Stomach (tissue), 8 donors: ENCODE measurements at regions not wholly inside any gene's neighbourhood (a gene's known extent, or its start where the extent isn't known, plus 50 kb on each side); places are given as distances from the start of the nearest gene placed in this dataset.

Experiments
- DNase-seq, 2 donors: peaks; one replicate each; pipeline versions ENCODE4 v3.0.0 to v3.0.0-alpha.2; 2013 to 2019
- H3K27ac ChIP-seq, 5 donors: fragments of 200-600 bp in 4 of 5; sonication (generic) in 4 of 5; one replicate each; pipeline ENCODE4 v1.5.1; 2013 to 2019; ENCODE audit warnings: mild to moderate bottlenecking in 1 of 5, moderate library complexity in 1 of 5
- H3K27me3 ChIP-seq, 3 donors: fragments of 200-600 bp; sonication (generic); one replicate each; pipeline ENCODE4 v1.5.1; 2017 to 2019; ENCODE audit warnings: mixed run types in 1 of 3
- H3K36me3 ChIP-seq, 4 donors: fragments of 200-600 bp; sonication (generic); 1 replicate in 3 of 4; 2 replicates in 1 of 4; pipeline ENCODE4 v1.5.1; 2016 to 2019
- H3K4me1 ChIP-seq, 4 donors: fragments of 200-600 bp; sonication (generic); one replicate each; pipeline ENCODE4 v1.5.1; 2016 to 2019
- H3K4me3 ChIP-seq, 4 donors: fragments of 200-600 bp; sonication (generic) in 3 of 4; one replicate each; pipeline ENCODE4 v1.5.1; 2016 to 2019; ENCODE audit warnings: mild to moderate bottlenecking in 1 of 4
- H3K9me3 ChIP-seq, 4 donors: fragments of 200-600 bp; sonication (generic); one replicate each; pipeline ENCODE4 v1.5.1; 2016 to 2019
- CTCF ChIP-seq, 7 experiments: fragments of 450-650 bp in 4 of 7; fragments of 200-600 bp in 3 of 7; sonication (generic) in 3 of 7; IDR thresholded peaks; one replicate each; pipeline ENCODE4 v1.5.1; 2016 to 2019; ENCODE audit warnings: antibody characterized with exemption in 7 of 7, control low read depth in 2 of 7, mild to moderate bottlenecking in 1 of 7
- EP300 ChIP-seq: sonication (generic); formaldehyde crosslinking; IDR thresholded peaks from one replicate; pipeline ENCODE4 v1.6.1; 2017; ENCODE audit warnings: antibody characterized with exemption
- POLR2A ChIP-seq, 4 donors: fragments of 450-650 bp; IDR thresholded peaks; one replicate each; pipeline ENCODE4 v1.6.1; 2016; ENCODE audit warnings: antibody characterized with exemption in 4 of 4, control low read depth in 2 of 4, mild to moderate bottlenecking in 1 of 4, moderate library complexity in 1 of 4
- POLR2AphosphoS5 ChIP-seq, 3 donors: sonication (generic); formaldehyde crosslinking; IDR thresholded peaks; one replicate each; pipeline ENCODE4 v1.6.1; 2016; ENCODE audit warnings: antibody characterized with exemption in 3 of 3
- WGBS, 5 donors: extraction: QIAGEN DNeasy Blood & Tissue Kit in 3 of 5; methylation state at CpG; one replicate each; pipeline versions ENCODE4 v1.1.5 to v1.1.7; 2013 to 2018; 5-methylcytosine and 5-hydroxymethylcytosine counted together
- intact Hi-C: fragments of 100-400 bp; cut with DNase I; formaldehyde crosslinking; loops from one replicate; pipeline ENCODE4 v1.15.1; 2023; ENCODE audit warnings: low total_unique reads
- donor health status: healthy with polysubstance abuse.
- donor health status: Bipolar disorder and iron deficiency.
- donor health status: healthy.

GRCh38 chr21:19508442-19508841 is 1104.9 kb upstream of the TMPRSS15 start:
- peaks cover 0 to 10% (median 7%) of the 10 kb centered on the region in 4 donors for H3K9me3 ChIP-seq
- H3K27ac ChIP-seq = no peak overlapping the region
- H3K4me3 ChIP-seq = no peak overlapping the region
- intact Hi-C loops = no loop called here
- no peak for TF ChIP-seq CTCF (IDR thresholded peaks at IDR 0.05)
- TF ChIP-seq POLR2A (IDR thresholded peaks at IDR 0.05) = no peak
- no peak for TF ChIP-seq EP300
- TF ChIP-seq POLR2AphosphoS5 (IDR thresholded peaks at IDR 0.05) = no peak
- no peak for DNase-seq
- H3K4me1 ChIP-seq = no peaks in the 10 kb centered on the region
- no peaks in the 10 kb centered on the region for H3K27me3 ChIP-seq
- H3K36me3 ChIP-seq = no peaks in the 10 kb centered on the region
- 87 to 100% (median 96%) methylated on average over 1 to 2 of the region's 2 CpGs for WGBS, 5 donors

- WGBS, 5 donors = 68 to 89% (median 78%) methylated on average over 3 of the region's 3 CpGs
- Histone ChIP-seq H3K36me3 (no peaks in the 10 kb centered on the region), H3K27ac (no peak overlapping the region), H3K27me3 (no peaks in the 10 kb centered on the region), H3K4me1 (no peaks in the 10 kb centered on the region), H3K9me3 (peaks cover 0 to 14% (median 7%) of the 10 kb centered on the region in 4 donors), H3K4me3 (no peak overlapping the region)
- intact Hi-C loops = no loop called here
- no peak for TF ChIP-seq POLR2AphosphoS5 (IDR thresholded peaks at IDR 0.05)
- TF ChIP-seq POLR2A (IDR thresholded peaks at IDR 0.05) = no peak
- no peak for TF ChIP-seq EP300
- no peak for TF ChIP-seq CTCF (IDR thresholded peaks at IDR 0.05)
- DNase-seq = no peak
Observed at GRCh38 chr21:19508844-19509243, 1105.3 kb upstream of the TMPRSS15 start.

GRCh38 chr21:19510057-19510456 is 1106.5 kb upstream of the TMPRSS15 start:
- intact Hi-C loops = no loop called here
- Histone ChIP-seq H3K4me1 (no peaks in the 10 kb centered on the region), H3K4me3 (no peak overlapping the region), H3K36me3 (no peaks in the 10 kb centered on the region), H3K27ac (no peak overlapping the region), H3K27me3 (no peaks in the 10 kb centered on the region), H3K9me3 (peaks cover 0 to 14% (median 7%) of the 10 kb centered on the region in 4 donors)
- 78 to 94% (median 81%) methylated on average over 4 of the region's 4 CpGs for WGBS, 5 donors
- TF ChIP-seq EP300 = no peak
- TF ChIP-seq POLR2AphosphoS5 (IDR thresholded peaks at IDR 0.05) = no peak
- TF ChIP-seq CTCF (IDR thresholded peaks at IDR 0.05) = no peak
- no peak for TF ChIP-seq POLR2A (IDR thresholded peaks at IDR 0.05)
- no peak for DNase-seq

GRCh38 chr21:19510653-19511052 is 1107.1 kb upstream of the TMPRSS15 start:
- H3K36me3 ChIP-seq = no peaks in the 10 kb centered on the region
- H3K4me3 ChIP-seq = no peak overlapping the region
- TF ChIP-seq POLR2AphosphoS5 (IDR thresholded peaks at IDR 0.05) = no peak
- intact Hi-C loops = no loop called here
- no peaks in the 10 kb centered on the region for H3K4me1 ChIP-seq
- 95 to 99% (median 96%) methylated on average over 3 of the region's 3 CpGs for WGBS, 5 donors
- H3K9me3 ChIP-seq = peaks cover 0 to 14% (median 9%) of the 10 kb centered on the region in 4 donors
- no peak overlapping the region for H3K27ac ChIP-seq
- no peak for DNase-seq
- H3K27me3 ChIP-seq = no peaks in the 10 kb centered on the region

- no peak overlapping the region for H3K27ac ChIP-seq
- no peaks in the 10 kb centered on the region for H3K27me3 ChIP-seq
- no peaks in the 10 kb centered on the region for H3K36me3 ChIP-seq
- DNase-seq = no peak
- no peaks in the 10 kb centered on the region for H3K4me1 ChIP-seq
- no peak overlapping the region for H3K4me3 ChIP-seq
- 67 to 98% (median 94%) methylated on average over 1 of the region's 1 CpG for WGBS, 5 donors
- H3K9me3 ChIP-seq = no peaks in the 10 kb centered on the region
- intact Hi-C loops = no loop called here
- TF ChIP-seq POLR2A (IDR thresholded peaks at IDR 0.05) (no peak), EP300 (no peak), CTCF (IDR thresholded peaks at IDR 0.05) (no peak), POLR2AphosphoS5 (IDR thresholded peaks at IDR 0.05) (no peak)
Observed at GRCh38 chr21:19522381-19522780, 1118.8 kb upstream of the TMPRSS15 start.
